ENCODE measurements at regions not wholly inside any gene's neighbourhood (a gene's known extent, or its start where the extent isn't known, plus 50 kb on each side); places are given as distances from the start of the nearest gene placed in this dataset.

DNA sequence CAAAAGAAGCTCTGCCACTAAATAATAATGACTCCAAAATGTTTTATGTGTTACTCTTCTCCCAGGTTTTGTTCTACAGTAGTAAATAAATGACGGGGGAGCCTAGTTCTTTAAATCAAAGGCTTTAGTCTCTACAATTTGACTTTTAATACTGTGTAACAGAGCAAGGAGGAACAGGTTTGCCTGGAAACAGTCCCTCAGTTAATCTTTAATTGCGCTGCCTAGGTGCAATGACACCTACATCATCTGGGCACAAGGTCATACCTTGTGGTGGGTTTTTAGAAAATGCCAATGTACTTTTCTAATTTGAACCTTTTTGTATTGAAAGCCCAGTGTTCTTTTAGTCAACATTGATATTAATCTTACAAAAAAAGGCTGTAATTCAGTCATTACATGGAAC lies 287.3 kb upstream of the SETBP1 start:
- H3K27me3 Mint-ChIP-seq (ENCODE audit: insufficient read depth, unreplicated experiment), result no peaks in the 10 kb centered on the region
- intact Hi-C loops (cut with micrococcal nuclease), result no loop called here
- no peaks in the 10 kb centered on the region for H3K36me3 Mint-ChIP-seq (ENCODE audit: insufficient read depth, unreplicated experiment)
- H3K27ac Mint-ChIP-seq (ENCODE audit: low read depth, unreplicated experiment), result no peak overlapping the region
- H3K9me3 Mint-ChIP-seq (ENCODE audit: unreplicated experiment), result no peaks in the 10 kb centered on the region
- POLR2A ChIA-PET, result no interaction called here
- no peak for DNase-seq (ENCODE audit: unreplicated experiment)
- H3K4me3 Mint-ChIP-seq (ENCODE audit: unreplicated experiment), result no peak overlapping the region
- no peaks in the 10 kb centered on the region for H3K4me1 Mint-ChIP-seq (ENCODE audit: insufficient read depth, unreplicated experiment)
- no TSS peak for BruUV-seq (replicated peaks)
- CTCF ChIA-PET, result no interaction called here
- TF ChIP-seq, protein P1, sequence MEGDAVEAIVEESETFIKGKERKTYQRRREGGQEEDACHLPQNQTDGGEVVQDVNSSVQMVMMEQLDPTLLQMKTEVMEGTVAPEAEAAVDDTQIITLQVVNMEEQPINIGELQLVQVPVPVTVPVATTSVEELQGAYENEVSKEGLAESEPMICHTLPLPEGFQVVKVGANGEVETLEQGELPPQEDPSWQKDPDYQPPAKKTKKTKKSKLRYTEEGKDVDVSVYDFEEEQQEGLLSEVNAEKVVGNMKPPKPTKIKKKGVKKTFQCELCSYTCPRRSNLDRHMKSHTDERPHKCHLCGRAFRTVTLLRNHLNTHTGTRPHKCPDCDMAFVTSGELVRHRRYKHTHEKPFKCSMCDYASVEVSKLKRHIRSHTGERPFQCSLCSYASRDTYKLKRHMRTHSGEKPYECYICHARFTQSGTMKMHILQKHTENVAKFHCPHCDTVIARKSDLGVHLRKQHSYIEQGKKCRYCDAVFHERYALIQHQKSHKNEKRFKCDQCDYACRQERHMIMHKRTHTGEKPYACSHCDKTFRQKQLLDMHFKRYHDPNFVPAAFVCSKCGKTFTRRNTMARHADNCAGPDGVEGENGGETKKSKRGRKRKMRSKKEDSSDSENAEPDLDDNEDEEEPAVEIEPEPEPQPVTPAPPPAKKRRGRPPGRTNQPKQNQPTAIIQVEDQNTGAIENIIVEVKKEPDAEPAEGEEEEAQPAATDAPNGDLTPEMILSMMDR (IDR thresholded peaks at IDR 0.05; ENCODE audit: unreplicated experiment), result no peak

DNA sequence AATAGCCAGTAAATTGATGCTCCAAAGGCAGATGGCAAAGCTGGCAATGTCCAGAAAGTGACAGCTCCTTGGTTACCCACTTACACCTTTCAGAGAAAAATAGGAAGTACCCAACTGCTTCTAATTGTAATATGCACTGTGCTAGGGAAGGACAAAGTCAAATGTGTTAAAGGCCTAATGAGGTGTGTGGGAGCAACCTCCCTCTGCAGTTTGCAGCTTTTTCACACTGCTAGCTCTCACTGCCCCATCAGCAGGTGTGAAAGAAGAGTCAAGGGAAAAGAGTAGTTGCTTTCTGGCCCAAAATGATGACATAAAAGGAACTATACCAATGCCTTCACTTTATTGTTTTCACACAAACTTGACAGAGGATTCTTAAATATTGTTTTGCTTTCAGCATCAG lies 284.1 kb upstream of the SETBP1 start:
- no peaks in the 10 kb centered on the region for H3K36me3 Mint-ChIP-seq (ENCODE audit: insufficient read depth, unreplicated experiment)
- intact Hi-C loops (cut with micrococcal nuclease), result no loop called here
- CTCF ChIA-PET, result interaction anchor here (0.7 kb wide), 1 partner anchor 153 kb away, joined by 4 read pairs; no protein-coding TSS in a partner anchor
- H3K27ac Mint-ChIP-seq (ENCODE audit: low read depth, unreplicated experiment), result no peak overlapping the region
- POLR2A ChIA-PET, result no interaction called here
- no TSS peak for BruUV-seq (replicated peaks)
- TF ChIP-seq, protein P1 (IDR thresholded peaks at IDR 0.05; ENCODE audit: unreplicated experiment), result no peak
- H3K4me1 Mint-ChIP-seq (ENCODE audit: insufficient read depth, unreplicated experiment), result no peaks in the 10 kb centered on the region
- H3K9me3 Mint-ChIP-seq (ENCODE audit: unreplicated experiment), result no peaks in the 10 kb centered on the region
- H3K27me3 Mint-ChIP-seq (ENCODE audit: insufficient read depth, unreplicated experiment), result no peaks in the 10 kb centered on the region
- no peak overlapping the region for H3K4me3 Mint-ChIP-seq (ENCODE audit: unreplicated experiment)
- DNase-seq (ENCODE audit: unreplicated experiment), result no peak

DNA sequence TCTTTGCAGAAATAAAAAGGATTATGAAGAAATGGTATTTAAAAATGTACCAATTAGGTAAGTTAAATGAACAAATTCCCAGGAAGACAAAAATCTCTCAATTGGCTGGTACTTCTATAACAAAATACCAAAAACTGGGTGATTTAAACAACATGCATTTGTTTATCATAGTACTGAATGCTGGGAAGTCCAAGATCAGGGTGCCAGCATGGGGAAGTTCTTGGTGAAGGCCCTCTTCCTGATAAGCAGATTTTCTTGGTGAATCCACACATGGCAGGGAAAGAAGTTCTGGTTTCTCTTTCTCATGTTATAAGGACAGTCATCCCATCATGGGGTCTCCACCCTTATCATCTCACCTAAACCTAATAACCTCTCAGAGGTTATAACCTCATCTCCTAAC lies 271.6 kb upstream of the SETBP1 start:
- ChIA-PET POLR2A (no interaction called here), CTCF (no interaction called here)
- peaks cover 12% of the 10 kb centered on the region for H3K4me1 Mint-ChIP-seq (ENCODE audit: insufficient read depth, unreplicated experiment)
- H3K27me3 Mint-ChIP-seq (ENCODE audit: insufficient read depth, unreplicated experiment), result no peaks in the 10 kb centered on the region
- H3K27ac Mint-ChIP-seq (ENCODE audit: low read depth, unreplicated experiment), result no peak overlapping the region
- no TSS peak for BruUV-seq (replicated peaks)
- TF ChIP-seq, protein P1 (IDR thresholded peaks at IDR 0.05; ENCODE audit: unreplicated experiment), result no peak
- intact Hi-C loops (cut with micrococcal nuclease), result no loop called here
- no peak overlapping the region for H3K4me3 Mint-ChIP-seq (ENCODE audit: unreplicated experiment)
- no peaks in the 10 kb centered on the region for H3K9me3 Mint-ChIP-seq (ENCODE audit: unreplicated experiment)
- no peaks in the 10 kb centered on the region for H3K36me3 Mint-ChIP-seq (ENCODE audit: insufficient read depth, unreplicated experiment)
- no peak for DNase-seq (ENCODE audit: unreplicated experiment)

DNA sequence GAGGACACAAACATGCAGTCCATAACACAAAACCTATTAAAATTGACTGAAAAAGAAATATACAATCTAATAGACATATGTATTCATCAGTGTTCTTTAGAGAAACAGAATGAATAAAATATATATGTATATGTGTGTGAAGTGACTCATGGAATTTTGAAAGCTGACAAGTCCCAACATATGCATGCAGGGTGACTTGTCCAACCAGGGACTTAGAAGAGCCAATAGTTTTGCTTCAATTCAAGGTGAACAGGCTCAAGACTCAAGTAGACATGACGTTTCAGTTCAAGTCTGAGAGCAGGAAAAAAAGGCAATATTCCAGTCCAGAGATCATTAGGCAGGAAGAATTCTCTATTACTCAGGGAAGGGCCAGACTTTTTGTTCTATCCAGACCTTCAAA lies 271.2 kb upstream of the SETBP1 start:
- H3K27ac Mint-ChIP-seq (ENCODE audit: low read depth, unreplicated experiment), result peak overlapping the region; percentile 29
- H3K9me3 Mint-ChIP-seq (ENCODE audit: unreplicated experiment), result no peaks in the 10 kb centered on the region
- POLR2A ChIA-PET, result no interaction called here
- H3K4me1 Mint-ChIP-seq (ENCODE audit: insufficient read depth, unreplicated experiment), result peaks cover 12% of the 10 kb centered on the region
- no TSS peak for BruUV-seq (replicated peaks)
- TF ChIP-seq, protein P1 (IDR thresholded peaks at IDR 0.05; ENCODE audit: unreplicated experiment), result no peak
- no peaks in the 10 kb centered on the region for H3K36me3 Mint-ChIP-seq (ENCODE audit: insufficient read depth, unreplicated experiment)
- DNase-seq (ENCODE audit: unreplicated experiment), result peak; percentile 62
- no peaks in the 10 kb centered on the region for H3K27me3 Mint-ChIP-seq (ENCODE audit: insufficient read depth, unreplicated experiment)
- CTCF ChIA-PET, result no interaction called here
- H3K4me3 Mint-ChIP-seq (ENCODE audit: unreplicated experiment), result no peak overlapping the region
- intact Hi-C loops (cut with micrococcal nuclease), result no loop called here
